Left cardiac atrium (tissue), 4 donors: ENCODE measurements at regions not wholly inside any gene's neighbourhood (a gene's known extent, or its start where the extent isn't known, plus 50 kb on each side); places are given as distances from the start of the nearest gene placed in this dataset.
A peak's percentile ranks its signal among the peaks of the same experiment; 100 is the strongest.
"Not testable (repeated sequence)": the region's sequence is repeated elsewhere in the genome, so short reads cannot be mapped to it uniquely, and the experiment has no call there.

Experiments used
- ATAC-seq, 2 donors: fragments of 200-7000 bp; cut with Tn5 transposase; one replicate each; pipeline ENCODE4 v1.9.1; 2020; ENCODE audit warnings: mild to moderate bottlenecking in 2 of 2, moderate library complexity in 2 of 2
- DNase-seq: peaks from one replicate; pipeline ENCODE4 v3.0.0-alpha.2; 2020
- intact Hi-C, 2 donors: fragments of 100-400 bp; cut with DNase I; formaldehyde crosslinking; loops; one replicate each; pipeline versions ENCODE4 v1.14.1 to v1.15.1; 2022 to 2023
- donor health status: DM: no; HTN: yes; CAD: no.
- donor health status: DM: no; HTN: yes; CAD: no; lungs with severe emphysema.
- donor health status: DM: yes; HTN: yes; CAD: no.
- donor health status: Dilated cardiomyopathy.

GRCh38 chr6:137933696-137934095 lies 66.6 kb downstream of the TNFAIP3 start:
- DNase-seq, result peak; percentile 47
- ATAC-seq, result peak; percentile 94 to 98
- intact Hi-C loops, result no loop called here

DNA sequence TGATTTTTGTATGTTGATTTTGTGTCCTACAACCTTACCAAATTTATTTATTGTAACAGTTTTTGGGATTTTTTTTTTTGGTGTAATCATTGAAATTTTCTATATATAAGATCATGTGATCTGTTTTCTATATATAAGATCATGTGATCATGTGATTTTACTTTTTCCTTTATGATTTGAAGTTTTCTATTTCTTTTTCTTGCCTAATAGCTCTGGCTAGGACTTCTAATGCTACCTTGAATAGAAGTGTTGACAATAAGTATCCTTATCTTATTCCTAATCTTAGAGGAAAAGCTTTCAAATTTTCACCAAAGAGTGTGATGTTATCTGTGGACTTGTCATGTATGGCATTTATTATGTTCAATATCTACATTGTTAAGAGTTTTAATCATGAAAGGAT lies 69.7 kb downstream of the TNFAIP3 start:
- no peak for DNase-seq
- intact Hi-C loops, result no loop called here
- no peak for ATAC-seq

GRCh38 chr6:137937834-137938233 lies 70.8 kb downstream of the TNFAIP3 start:
- intact Hi-C loops, result no loop called here
- no peak for DNase-seq
- no peak for ATAC-seq

- ATAC-seq (no peak), DNase-seq (no peak)
- intact Hi-C loops, result no loop called here
Observed at GRCh38 chr6:137938770-137939379, 71.8 kb downstream of the TNFAIP3 start.

DNA sequence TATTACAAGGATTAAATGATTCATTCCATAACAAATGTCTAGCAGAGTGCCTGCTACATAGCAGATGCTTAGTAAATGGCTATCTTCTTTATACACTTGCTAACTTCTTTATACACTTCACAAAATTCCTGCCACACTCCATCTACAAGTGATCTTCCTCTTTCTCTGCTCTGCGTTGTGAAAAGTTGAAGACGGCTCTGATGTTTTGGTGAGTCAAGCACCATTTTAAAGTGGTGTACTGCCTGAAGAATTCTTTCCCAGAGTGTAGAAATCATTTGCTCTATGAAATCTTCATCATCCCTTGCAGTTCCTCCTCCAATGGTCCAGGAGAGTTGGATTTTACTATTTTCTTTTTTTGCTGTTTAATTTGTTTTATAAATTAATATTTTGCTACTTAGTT lies 74.9 kb downstream of the TNFAIP3 start:
- intact Hi-C loops, result loop anchor here in 1 of 2 donors (10.0 kb wide), 1 partner anchor 77 kb away; the partner anchor contains the start of gene TNFAIP3
- no peak for DNase-seq
- ATAC-seq, result no peak

DNA sequence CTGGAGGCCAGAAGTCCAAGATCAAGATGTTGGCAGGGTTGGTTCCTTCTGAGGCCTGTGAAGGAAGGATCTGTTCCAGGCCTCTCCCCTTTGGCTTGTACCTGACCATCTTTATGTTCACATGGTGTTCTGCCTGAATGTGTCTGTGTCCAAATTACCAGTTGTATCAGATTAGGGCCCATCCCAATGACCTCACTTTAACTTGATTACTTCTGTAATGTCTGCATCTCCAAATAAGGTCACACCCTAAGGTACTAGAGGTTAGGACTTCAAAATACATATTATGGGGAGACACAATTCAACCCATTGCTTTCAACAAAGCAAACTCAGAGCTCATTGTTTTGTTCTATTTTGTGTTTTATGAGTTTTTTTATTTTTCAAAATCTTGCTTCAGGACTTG lies 75.7 kb downstream of the TNFAIP3 start:
- DNase-seq (no peak), ATAC-seq (no peak)
- intact Hi-C loops, result loop anchor here in 1 of 2 donors (10.0 kb wide), 1 partner anchor 78 kb away; the partner anchor contains the start of gene TNFAIP3

DNA sequence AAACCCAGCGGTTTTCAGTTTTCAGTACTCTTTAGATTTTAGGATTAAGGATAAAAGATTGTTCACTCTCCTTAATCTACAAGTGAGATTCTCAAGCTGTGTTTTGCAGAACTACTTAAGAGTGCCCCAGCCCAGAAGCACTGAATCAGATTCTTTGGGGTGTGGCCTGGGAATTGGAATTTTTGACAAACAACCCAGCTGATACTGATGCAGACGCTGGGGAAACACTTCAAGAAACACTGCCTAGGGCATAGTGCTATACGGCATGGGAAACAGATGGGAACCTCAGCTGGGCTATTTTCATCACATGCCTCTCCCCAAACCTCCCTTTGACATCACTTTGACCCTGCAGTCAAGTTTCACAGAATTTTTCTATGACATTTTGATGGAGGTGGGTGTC lies 77.3 kb downstream of the TNFAIP3 start:
- not testable (repeated sequence) for DNase-seq
- peak in 1 of 2 donors; percentile 70 for ATAC-seq
- intact Hi-C loops, result loop anchor here (2.0 to 10.0 kb wide), 2 partner anchors 80 to 238 kb away; partner anchors contain the start of gene TNFAIP3 (in 1 of the 2)

DNA sequence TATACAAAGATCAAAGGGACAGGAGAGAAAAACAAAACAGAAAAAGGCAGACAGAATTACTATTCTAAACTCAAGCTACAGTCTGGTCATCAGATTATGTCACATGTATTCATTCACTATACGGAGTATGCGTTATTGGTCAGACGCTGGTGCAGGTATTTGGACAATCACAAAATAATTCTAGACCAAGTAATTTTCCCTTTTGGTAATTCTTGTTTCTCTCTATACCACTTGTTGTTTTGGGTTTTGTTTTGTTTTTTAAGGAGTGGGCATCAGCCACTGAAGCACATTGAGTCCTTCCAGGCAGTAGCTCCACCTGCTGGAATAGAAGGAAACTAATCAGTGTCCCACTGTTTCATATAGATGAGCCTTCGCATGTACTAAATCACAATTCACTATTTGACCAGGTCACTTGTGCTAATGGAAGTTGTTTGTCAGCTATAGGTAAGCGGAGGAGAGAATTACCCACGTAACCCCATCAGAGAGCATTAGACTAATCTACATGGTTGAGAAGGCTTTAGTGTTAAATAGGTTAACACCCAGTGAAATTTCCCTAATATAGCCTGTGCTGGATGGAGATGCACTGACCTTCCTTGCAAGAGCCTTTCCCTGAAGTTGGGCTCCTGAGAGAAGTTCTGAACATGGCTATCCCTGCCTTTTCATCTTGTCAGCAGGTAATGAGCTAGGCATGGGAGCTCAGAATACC lies 77.9 kb downstream of the TNFAIP3 start:
- ATAC-seq (peak; percentile 85 to 88), DNase-seq (no peak)
- intact Hi-C loops, result loop anchor here (2.0 to 10.0 kb wide), 4 partner anchors 73 to 238 kb away; partner anchors contain the start of gene TNFAIP3 (in 1 of the 2)

- ATAC-seq, result no peak
- intact Hi-C loops, result loop anchor here (5.0 to 10.0 kb wide), 3 partner anchors 78 to 243 kb away; partner anchors contain the start of gene TNFAIP3 (in 1 of the 2)
Observed at GRCh38 chr6:137949686-137950390, 82.8 kb downstream of the TNFAIP3 start.

GRCh38 chr6:137950581-137950980 lies 83.5 kb downstream of the TNFAIP3 start:
- DNase-seq (no peak), ATAC-seq (no peak)
- intact Hi-C loops, result no loop called here

More at GRCh38 chr6:137949686-137950390, 82.8 kb downstream of the TNFAIP3 start:
- no peak for DNase-seq

DNA sequence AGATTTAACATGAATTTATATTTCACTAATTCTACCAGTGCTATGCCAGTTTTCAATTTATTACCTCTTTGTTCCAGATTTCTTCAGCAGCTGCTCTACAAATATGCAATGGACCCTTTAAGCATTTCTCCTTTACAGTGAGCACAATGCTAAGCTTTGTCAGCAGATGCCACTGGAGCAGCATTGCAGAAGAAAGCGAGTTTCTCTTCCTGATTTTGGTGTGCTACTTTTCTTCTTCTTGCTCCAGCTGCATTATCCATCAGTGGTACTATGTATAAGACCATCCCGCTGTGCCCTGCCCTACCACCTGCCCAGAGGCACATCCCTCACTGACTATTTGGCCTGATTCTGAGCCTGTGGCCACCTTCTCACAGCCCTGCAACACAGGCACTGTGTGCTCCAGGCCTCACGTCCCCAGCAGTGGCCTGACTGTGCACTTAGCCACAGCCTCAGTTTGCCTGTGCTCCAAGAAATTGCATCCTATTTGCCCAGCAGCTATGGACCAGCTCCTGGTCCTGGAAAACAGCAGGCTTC lies 84.1 kb downstream of the TNFAIP3 start:
- ATAC-seq (peak in 1 of 2 donors; percentile 36), DNase-seq (no peak)
- intact Hi-C loops, result no loop called here

DNA sequence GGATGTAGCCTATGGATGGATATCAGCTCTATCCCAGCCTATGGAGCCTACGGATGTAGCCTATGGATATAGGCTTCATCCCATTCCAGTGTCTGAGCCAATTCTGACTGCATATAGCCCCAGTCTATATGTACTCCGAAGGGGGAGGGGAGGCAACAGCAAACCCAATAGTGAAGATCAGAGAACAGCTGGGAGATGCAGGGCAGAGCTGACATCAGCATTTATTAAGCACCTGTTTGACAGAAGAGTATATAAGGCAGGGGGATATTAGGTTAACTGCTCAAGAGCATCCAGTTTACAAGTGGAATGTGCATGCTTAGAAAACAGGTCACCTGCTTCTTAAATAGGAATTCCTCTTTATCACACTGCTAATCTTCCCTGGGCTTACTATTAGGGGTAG lies 85.2 kb downstream of the TNFAIP3 start:
- intact Hi-C loops, result no loop called here
- ATAC-seq (no peak), DNase-seq (no peak)

- intact Hi-C loops, result no loop called here
- no peak for DNase-seq
- ATAC-seq, result no peak
Observed at GRCh38 chr6:137953761-137954160, 86.7 kb downstream of the TNFAIP3 start.

DNA sequence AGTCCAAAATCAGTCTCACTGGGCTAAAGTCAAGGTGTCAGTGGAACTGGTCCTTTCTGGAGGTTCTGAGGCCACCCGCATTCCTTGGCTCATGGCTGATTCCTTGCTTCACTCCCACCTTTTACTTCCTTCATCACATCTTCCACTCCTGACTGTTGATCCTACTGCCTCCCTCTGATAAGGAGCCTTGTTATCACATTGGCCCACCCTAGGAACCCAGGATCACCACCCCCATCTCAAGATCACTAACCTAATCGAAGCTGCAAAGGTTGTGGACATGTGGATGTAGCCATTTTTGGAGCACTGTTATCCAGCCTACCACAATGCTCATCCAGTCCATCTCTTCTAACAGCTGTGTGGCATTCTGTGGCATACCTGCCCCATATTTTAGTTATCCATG lies 87.2 kb downstream of the TNFAIP3 start:
- DNase-seq (no peak), ATAC-seq (no peak)
- intact Hi-C loops, result no loop called here

GRCh38 chr6:137956098-137956488 lies 89.0 kb downstream of the TNFAIP3 start:
- intact Hi-C loops, result no loop called here
- DNase-seq, result no peak
- ATAC-seq, result no peak

- DNase-seq (no peak), ATAC-seq (no peak)
- intact Hi-C loops, result no loop called here
Observed at GRCh38 chr6:137957471-137957870, 90.4 kb downstream of the TNFAIP3 start.

- DNase-seq, result no peak
- intact Hi-C loops, result no loop called here
- ATAC-seq, result peak in 1 of 2 donors; percentile 71
Observed at GRCh38 chr6:137958811-137959565, 91.9 kb downstream of the TNFAIP3 start.

GRCh38 chr6:137962725-137963124 lies 95.7 kb downstream of the TNFAIP3 start:
- intact Hi-C loops, result no loop called here
- DNase-seq, result no peak
- no peak for ATAC-seq

GRCh38 chr6:137964876-137965275 lies 97.8 kb downstream of the TNFAIP3 start:
- ATAC-seq (no peak), DNase-seq (no peak)
- intact Hi-C loops, result no loop called here
